Stimulated activated naive CD4-positive, alpha-beta T cell (primary cell): ENCODE measurements at regions not wholly inside any gene's neighbourhood (a gene's known extent, or its start where the extent isn't known, plus 50 kb on each side); places are given as distances from the start of the nearest gene placed in this dataset.

Experiments used
- DNase-seq, 6 experiments: peaks; one replicate each; lab custom pipeline; 2025; lab: John Stamatoyannopoulos, UW

- DNase-seq = no peak
Observed at GRCh38 chr2:239589270-239589825, 188.5 kb upstream of the HDAC4 start.

DNA sequence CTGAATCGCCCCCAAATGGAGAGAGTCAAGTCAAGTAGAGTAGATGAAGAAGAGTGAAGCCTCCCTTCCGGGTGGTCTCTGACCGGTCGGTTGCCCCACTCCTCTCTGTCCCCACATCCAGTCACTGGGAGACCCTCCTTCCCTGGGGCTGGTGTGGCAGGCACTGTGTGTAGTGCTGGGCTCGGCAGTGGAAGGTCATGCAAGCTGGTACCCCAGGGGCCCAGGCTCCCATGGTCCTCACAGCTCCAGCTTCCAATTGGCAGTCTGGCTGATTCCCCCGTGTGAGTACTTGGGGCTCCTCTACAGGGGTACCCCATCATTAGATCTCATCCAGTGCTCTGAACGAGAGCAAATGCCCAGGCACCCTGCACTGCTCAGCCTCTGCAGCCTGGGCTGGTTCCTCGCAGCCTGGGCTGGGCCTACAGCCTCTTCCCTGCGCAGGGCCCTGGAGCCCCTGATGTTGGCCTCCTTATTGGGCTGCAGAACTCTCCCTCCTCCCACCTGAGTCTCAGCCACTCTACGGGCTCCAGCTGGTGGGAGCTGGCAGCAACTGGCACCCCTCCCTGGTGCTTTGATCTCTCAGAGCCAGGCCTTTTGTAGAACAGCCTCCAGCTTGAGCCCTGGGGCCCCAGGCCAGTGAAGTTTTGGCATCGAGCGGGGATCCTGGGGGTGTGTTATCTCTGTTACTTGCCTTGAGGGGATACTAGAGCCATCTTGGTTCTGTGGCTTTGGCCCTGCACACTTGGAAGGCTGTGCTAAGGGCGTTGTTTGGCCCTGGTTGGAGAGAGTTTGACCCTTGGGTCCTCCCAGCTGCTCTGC, 187.8 kb upstream of the HDAC4 start:
- DNase-seq = no peak

DNA sequence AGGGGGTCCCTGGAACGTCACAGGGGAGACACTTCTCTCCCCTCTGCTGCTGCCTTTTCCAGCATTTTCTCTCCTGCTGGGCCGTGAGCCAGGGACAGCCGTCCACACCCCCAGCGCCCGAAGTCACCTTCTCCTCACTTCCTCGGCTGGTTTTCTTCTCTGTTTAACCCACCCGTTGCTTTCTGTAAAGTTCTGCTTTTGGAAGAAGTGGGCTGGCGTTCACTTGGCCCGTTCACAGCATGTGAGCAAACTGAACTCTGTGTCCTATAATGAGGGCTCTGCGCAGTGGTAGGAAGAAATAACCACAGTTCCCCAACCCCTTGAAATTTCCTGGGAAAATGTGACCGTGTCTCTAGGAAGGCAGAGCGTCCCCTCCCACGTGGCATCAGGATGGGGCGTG, 187.0 kb upstream of the HDAC4 start:
- DNase-seq = no peak

DNA sequence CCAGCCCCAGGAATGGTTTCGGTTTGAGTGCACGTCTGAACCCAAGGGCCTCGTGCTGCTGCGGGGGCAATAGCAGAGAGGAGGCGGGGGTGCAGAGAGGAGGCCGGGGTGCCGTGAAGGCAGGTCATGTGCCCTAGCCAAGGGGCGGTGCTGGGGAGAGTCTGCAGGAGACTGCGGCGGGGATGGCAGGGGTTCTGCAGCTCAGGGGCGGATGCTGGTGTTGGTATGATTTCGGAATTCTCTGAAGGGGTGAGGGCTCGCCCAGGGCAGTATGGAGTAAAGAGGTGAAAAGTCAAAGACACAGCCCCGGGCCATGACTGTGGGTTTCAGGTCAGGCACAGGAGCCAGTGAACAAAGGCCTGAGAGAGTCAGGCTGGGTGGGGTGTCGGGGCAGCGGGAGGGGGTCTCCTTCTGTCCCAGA, 186.5 kb upstream of the HDAC4 start:
- DNase-seq = no peak

DNA sequence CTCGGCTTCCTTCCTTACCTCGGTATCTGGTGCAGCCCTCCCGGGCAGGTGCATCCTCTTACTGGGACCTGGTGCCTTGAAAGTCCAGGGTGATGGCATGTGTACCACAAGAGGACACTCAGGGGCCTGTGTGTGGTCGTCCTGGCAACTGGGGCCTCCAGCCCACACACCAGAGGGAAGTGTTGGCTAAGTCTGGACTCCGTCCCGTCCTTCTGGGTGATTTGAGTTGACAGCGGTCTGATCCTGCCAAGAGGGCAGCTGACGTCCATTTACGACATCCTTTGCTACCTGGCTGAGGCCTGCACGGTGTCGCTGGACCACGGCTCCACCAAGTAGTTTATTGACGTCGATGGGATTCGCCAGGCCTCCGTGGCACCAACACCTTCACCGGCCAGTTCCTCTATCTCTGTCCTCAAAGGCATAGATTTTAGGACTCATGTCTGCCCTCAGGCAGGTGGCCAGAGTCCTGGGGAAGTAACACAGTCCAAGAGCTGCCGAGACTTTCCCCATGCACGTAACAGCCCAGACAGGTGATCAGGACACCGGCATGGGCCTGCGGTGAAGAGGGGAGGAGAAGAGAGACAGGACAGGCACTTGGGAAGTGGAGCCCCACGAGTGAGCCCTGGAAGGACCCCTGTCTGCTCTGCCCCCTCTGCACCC, 186.0 kb upstream of the HDAC4 start:
- no peak for DNase-seq

- DNase-seq = no peak
Observed at GRCh38 chr2:239585422-239585821, 184.6 kb upstream of the HDAC4 start.

DNA sequence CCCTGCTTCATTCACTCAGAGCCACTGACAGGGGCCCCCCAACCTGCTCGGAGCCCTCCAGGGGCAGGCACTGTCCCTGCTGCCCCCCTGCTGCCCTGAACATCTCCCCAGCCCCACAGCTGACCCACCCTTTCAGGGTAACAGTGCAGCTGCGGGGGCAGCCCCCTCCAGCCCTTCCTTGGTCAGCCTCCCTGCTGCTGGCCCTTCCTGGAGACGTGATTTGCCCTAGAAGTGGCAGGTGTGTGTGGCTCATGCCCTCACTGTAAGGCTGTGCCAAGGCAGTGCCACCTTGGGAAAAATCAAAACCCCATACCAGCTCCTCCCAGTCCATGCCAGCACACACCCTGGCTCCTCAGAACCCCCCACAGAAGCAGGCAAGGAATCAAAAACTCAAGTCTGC, 184.2 kb upstream of the HDAC4 start:
- DNase-seq = no peak

DNA sequence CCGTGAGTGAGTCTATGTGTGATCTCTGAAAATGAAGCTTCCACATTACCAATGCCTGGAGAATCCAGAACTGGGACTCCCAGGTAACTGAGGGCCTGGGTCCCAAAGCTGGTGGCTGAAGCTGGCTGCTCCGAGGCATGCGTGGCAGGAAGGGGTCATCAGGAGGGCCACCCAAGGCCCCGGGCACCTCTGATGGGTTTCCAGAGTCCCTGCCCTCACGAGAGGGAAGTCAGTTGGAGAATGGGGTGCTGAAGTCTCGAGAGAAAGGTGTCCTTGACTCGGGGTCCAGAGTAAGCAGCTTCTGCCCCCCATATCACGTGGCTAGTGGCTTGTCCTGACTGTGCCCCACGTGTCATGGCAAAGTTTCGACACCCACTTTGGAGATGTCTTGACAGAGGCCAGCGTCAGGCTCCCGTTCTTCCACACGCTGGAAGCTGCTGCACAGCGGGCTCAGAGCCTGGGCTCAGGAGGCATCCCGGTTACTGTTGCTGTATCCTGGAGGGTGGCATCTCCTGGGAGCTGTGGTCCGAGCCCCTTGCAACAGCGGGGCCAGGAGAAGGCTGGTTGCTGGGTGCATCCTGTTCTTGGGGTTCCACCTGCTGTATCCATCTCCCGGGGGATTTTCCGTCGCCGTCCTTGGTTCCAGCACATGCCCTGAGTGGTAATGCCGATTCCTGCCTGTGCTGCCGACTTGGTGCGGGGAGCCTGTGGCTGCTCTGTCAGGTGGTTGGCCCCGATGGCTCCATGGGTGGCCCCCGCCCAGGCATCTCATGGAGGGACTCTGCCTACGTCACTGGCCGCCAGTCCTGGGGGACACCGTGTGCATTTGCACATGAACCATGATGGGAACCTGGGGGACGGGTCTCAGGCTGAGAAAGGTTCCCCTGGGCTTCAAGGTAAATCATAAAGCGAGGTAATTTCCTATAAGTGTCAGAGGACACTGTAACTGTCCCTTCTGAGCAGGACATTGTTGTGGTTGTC, 183.3 kb upstream of the HDAC4 start:
- no peak for DNase-seq

DNA sequence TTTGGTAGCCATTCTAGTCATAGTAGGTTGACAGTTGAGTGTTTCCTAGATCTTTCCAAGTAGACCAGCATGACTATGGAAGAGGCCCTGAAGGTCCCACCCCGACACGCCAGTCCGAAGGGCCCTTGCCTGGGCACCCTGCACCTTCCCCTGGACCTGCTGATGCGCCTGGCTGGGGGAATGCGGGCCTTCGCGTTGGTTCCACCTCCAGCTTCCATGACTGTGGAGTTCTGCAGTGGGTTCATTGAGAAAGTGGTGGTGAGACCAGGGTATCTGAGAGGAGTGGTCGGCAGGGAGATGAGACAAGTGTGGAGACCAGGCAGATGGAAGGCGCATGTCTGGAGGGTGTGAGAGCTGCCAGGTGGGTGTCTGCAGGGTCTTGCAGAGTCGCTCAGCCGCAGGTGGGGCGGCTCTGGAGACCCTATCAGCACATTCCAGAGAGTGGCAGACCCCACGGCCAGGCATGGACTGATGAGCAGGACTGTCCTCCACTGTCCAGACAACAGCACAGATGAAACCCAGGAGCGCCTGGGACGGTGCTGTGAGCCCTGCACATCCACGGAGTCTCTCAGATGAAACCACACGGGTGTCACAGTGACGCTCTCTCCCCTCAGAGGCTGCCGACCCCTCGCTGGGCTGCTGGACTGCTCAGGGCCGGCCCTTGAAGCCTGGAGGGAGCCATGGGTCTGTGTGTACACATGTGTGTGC, 182.5 kb upstream of the HDAC4 start:
- no peak for DNase-seq

- DNase-seq = no peak
Observed at GRCh38 chr2:239582476-239582875, 181.7 kb upstream of the HDAC4 start.

- DNase-seq = no peak
Observed at GRCh38 chr2:239581352-239581901, 180.6 kb upstream of the HDAC4 start.

- no peak for DNase-seq
Observed at GRCh38 chr2:239580199-239580527, 179.3 kb upstream of the HDAC4 start.

- no peak for DNase-seq
Observed at GRCh38 chr2:239579524-239580198, 178.8 kb upstream of the HDAC4 start.

DNA sequence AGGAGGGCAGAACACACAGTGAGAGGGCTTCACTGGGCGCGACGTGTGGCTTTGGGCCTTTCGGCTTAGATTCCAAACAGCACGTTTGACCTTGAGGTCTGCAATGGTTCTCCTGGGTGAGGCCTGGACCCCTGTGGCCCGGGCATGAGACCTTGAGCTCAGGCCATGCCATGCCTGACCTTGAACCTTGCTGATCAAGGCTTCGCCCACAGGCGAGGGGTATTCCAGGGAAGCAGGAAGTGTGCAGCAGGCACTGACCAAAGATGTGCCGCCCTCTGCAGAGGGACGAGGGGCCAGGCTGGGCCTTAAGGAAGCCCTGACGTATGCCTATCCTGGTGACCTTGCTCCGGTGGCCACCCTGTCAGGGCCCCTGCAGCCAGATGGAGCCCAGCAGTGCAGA, 178.3 kb upstream of the HDAC4 start:
- no peak for DNase-seq

- DNase-seq = no peak
Observed at GRCh38 chr2:239578381-239578780, 177.6 kb upstream of the HDAC4 start.

DNA sequence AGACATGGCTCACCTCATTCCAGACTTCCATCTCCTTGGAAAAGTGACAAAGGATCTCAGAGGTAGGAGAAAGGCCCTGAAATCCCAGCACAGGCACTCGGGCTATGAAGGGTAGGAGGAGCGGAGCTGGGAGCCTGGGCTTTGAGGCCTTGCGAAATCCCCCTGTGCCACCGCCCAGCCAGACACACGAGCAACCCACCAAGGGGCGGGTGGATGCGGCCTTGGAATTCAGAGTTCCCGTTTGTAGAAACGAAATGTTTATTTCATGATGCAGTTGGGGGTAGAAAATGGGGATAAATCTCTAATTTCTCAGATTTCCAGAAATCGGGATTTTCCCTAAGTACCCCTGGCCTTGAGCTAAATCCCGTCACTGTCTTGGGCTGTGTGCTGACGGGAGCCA, 177.1 kb upstream of the HDAC4 start:
- no peak for DNase-seq

DNA sequence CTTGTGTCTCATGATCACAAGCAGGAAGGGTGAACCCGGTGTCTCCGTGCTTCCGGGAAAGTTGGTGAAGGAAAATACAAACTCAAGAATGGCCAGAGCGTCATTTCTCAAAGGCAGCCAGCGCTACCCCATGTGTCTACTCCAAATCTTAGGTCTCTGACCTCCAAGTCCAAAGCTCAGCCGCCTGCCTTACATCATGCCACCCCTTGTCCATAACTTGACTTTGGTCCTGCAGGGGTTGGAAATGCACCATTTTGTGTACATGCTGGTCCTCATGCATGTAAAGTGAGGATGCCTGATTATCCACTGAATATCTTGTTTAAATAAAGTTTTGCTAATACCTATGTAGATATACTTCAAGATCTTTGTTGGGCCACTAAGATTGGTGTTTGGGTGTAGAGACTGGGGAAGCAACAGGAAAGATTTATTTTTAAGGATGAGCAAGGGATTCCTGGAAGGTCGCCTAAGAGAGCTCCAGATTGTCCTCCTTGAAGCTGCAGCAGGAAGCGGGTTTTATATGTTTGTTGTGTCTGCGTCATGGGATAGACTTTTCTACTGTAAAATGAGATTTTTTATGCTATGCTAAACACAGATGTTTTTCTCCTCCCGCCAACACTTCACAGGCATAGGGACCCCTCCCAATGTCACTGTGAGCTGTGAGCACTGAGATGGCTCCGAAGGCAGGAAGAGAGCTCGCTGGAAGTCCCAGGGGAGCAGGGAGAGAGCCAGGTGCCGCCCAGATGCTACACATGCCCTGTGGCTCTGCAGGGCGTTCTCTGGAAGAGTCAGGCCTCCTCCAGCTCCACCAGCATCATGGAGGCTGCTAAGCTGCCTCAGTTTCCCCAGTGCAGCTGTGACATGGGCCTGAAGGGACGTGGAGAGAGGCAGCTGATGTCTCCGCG, 176.2 kb upstream of the HDAC4 start:
- DNase-seq = no peak

DNA sequence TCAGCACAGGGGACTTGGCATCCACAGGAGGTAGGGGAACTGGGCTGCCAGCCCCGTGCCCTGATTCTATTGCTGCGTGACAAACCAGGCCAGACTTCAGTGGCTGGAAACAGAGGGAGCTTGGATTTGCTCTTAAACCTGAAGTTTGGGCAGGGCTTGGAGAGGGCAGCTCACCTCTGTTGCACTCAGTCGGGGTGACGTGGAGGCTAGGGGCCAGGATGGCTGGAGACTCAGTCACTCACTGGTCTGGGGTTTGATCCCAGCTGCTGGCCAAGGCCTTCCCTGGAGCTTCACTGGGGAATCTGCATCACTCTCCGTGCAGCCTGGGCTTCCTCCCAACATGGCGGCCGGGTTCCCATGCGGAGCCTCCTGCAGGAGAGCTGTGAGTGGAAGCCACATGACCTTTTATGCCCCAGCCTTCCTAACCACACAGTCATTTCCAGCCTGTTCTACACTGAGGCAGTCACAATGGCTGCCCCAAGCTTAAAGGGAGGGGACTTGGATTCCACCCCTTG, 175.2 kb upstream of the HDAC4 start:
- no peak for DNase-seq

GRCh38 chr2:239574434-239575156, 173.8 kb upstream of the HDAC4 start:
- no peak for DNase-seq
